ENCODE measurements at regions not wholly inside any gene's neighbourhood (a gene's known extent, or its start where the extent isn't known, plus 50 kb on each side); places are given as distances from the start of the nearest gene placed in this dataset.

- H2BK5ac ChIP-seq (ENCODE audit: low read depth, low read length), result peak overlapping the region; percentile 100; the same call in 1 of the 2 replicates
- H3K18ac ChIP-seq (ENCODE audit: extremely low read depth, low read length), result peak overlapping the region; percentile 98
- H3K14ac ChIP-seq (ENCODE audit: insufficient read length), result no peak overlapping the region
- peak overlapping the region; percentile 98 for H2BK120ac ChIP-seq (replicated peaks; ENCODE audit: low read depth, low read length)
- TF ChIP-seq USF2 (IDR thresholded peaks at IDR 0.05; ENCODE audit: low read length) (no peak), E2F6 (IDR thresholded peaks at IDR 0.05) (peak; percentile 31; the same call in 1 of the 2 replicates), HDAC2 (IDR thresholded peaks at IDR 0.05; ENCODE audit: borderline replicate concordance in 1 of 2, low read depth in 2 of 2, low read length in 2 of 2) (no peak), CBX5 (IDR thresholded peaks at IDR 0.05; ENCODE audit: low read depth, low read length) (no peak)
- peak overlapping the region; percentile 97 for H2BK12ac ChIP-seq (ENCODE audit: low read depth, low read length)
- POLR2A ChIA-PET (ENCODE audit: partially characterized antibody), result interaction anchor here (0.7 to 4.1 kb wide), 8 partner anchors 9 to 381 kb away, joined by 3 to 18 read pairs (median 6); partner anchors contain the start of gene IER5L
- peak overlapping the region; percentile 99 for H4K91ac ChIP-seq (replicated peaks; ENCODE audit: insufficient read length, low read length)
- peak overlapping the region; percentile 81; the same call in 1 of the 2 replicates for H2BK15ac ChIP-seq (ENCODE audit: low read length)
- CTCF ChIA-PET (ENCODE audit: partially characterized antibody), result interaction anchor here (0.6 to 3.9 kb wide), 15 partner anchors 11 to 416 kb away, joined by 3 to 12 read pairs (median 3); no protein-coding TSS in a partner anchor
- no peaks in the 10 kb centered on the region for H3K36me3 ChIP-seq (ENCODE audit: control insufficient read depth in 2 of 4, insufficient read depth in 4 of 4, low read length in 3 of 4)
- peaks cover 7 to 60% (median 41%) of the 10 kb centered on the region in 4 experiments for H3K4me1 ChIP-seq (replicated peaks in 1 of 4; ENCODE audit: control insufficient read depth in 3 of 4, insufficient read depth in 4 of 4, low read length in 3 of 4)
- H3K23ac ChIP-seq (ENCODE audit: insufficient read length), result no peak overlapping the region
- no peaks in the 10 kb centered on the region for H3K27me3 ChIP-seq (replicated peaks in 1 of 4; ENCODE audit: control insufficient read depth in 3 of 4, extremely low read depth in 1 of 4, insufficient read depth in 3 of 4, low read length in 3 of 4)
- H3K79me1 ChIP-seq (ENCODE audit: low read depth, low read length), result no peaks in the 10 kb centered on the region
- peak overlapping the region; percentile 76 to 79; a peak in 3 of 4 replicates for H3K4me2 ChIP-seq (ENCODE audit: insufficient read depth in 1 of 2, low read depth in 2 of 2, low read length in 2 of 2)
- H2AFZ ChIP-seq (ENCODE audit: low read length), result no peak overlapping the region
- no peaks in the 10 kb centered on the region for H4K20me1 ChIP-seq (replicated peaks in 1 of 2; ENCODE audit: control insufficient read depth in 1 of 2, insufficient read depth in 2 of 2, low read length in 2 of 2)
- 0 out of 2 replicates have a peak overlapping the region, but pooled peaks have one; percentile 76 for H3K27ac ChIP-seq (ENCODE audit: low read depth, low read length)
- no peaks in the 10 kb centered on the region for H3K79me2 ChIP-seq (ENCODE audit: control insufficient read depth in 1 of 2, insufficient read depth in 2 of 2, low read length in 2 of 2)
- FAIRE-seq (no peak), DNase-seq (ENCODE audit: low read depth in 1 of 2, low spot score in 2 of 2) (peak in 1 of 2 experiments; percentile 79)
- peak overlapping the region; percentile 5 for H3K4ac ChIP-seq (replicated peaks; ENCODE audit: insufficient read length, low read depth, low read length)
- H4K5ac ChIP-seq (ENCODE audit: insufficient read length, low read depth, low read length), result peak overlapping the region; percentile 91
- no peaks in the 10 kb centered on the region for H3K9me3 ChIP-seq (ENCODE audit: insufficient read depth in 2 of 2, low read depth in 1 of 2, low read length in 1 of 2)
- H3K23me2 ChIP-seq (ENCODE audit: low read depth, low read length), result peaks cover 2% of the 10 kb centered on the region; the same call in 1 of the 2 replicates
- peak overlapping the region; percentile 7 for H3K56ac ChIP-seq (replicated peaks; ENCODE audit: insufficient read length, low read depth, low read length)
- H3K9ac ChIP-seq (replicated peaks in 1 of 4; ENCODE audit: extremely low read depth in 1 of 4, low read depth in 3 of 4, low read length in 3 of 4), result peak overlapping the region in 2 of 4 experiments; percentile 9 to 13; a peak in 1 of 7 replicates
- H2AK5ac ChIP-seq (ENCODE audit: low read depth, low read length), result peak overlapping the region; percentile 87
- 46% methylated on average over 19 of the region's 21 CpGs; no CpG with 5 or more reads in 1 of the 2 experiments for WGBS, 2 experiments (ENCODE audit: extremely low coverage in 1 of 2, insufficient coverage in 1 of 2, insufficient read length in 1 of 2, insufficient replicate concordance in 2 of 2, low coverage in 1 of 2, low lambda C conversion rate in 2 of 2, missing lambda C conversion rate in 1 of 2)
- peak overlapping the region in 2 of 4 experiments; percentile 2 to 50; a peak in 2 of 8 replicates for H3K4me3 ChIP-seq (ENCODE audit: extremely low read depth in 1 of 4, insufficient read depth in 2 of 4, low read depth in 3 of 4, low read length in 4 of 4)
- peak overlapping the region; percentile 100 for H2BK20ac ChIP-seq (ENCODE audit: low read length)
- peak overlapping the region; percentile 17; the same call in 1 of the 2 replicates for H4K8ac ChIP-seq (ENCODE audit: extremely low read depth, insufficient read depth, low read length)
Measured at GRCh38 chr9:129558551-129559505, 62.1 kb downstream of the C9orf50 start.
